MM.1S (cell line): ENCODE measurements at regions not wholly inside any gene's neighbourhood (a gene's known extent, or its start where the extent isn't known, plus 50 kb on each side); places are given as distances from the start of the nearest gene placed in this dataset.

ENCODE experiments used
- DNase-seq: peaks from one replicate; pipeline ENCODE4 v3.0.0-alpha.2; 2015
- H2AFZ ChIP-seq: fragments of 300-600 bp; sonication (generic); 2 replicates; pipeline ENCODE4 v1.6.0; 2016; ENCODE audit warnings: antibody characterized with exemption, low read length
- H3F3A ChIP-seq: fragments of 300-600 bp; sonication (generic); 2 replicates; pipeline ENCODE4 v1.6.1; 2016; ENCODE audit warnings: mild to moderate bottlenecking, antibody characterized with exemption, low read length, moderate library complexity, mixed read lengths; ENCODE audit not compliant: insufficient read depth
- H3K27ac ChIP-seq: fragments of 300-600 bp; sonication (generic); 2 replicates; pipeline ENCODE4 v1.5.1; 2016; ENCODE audit warnings: mild to moderate bottlenecking, low read length
- H3K27me3 ChIP-seq: fragments of 300-600 bp; sonication (generic); replicated peaks from 2 replicates; pipeline ENCODE4 v1.6.0; 2016; ENCODE audit warnings: low read length; ENCODE audit not compliant: insufficient read depth
- H3K36me3 ChIP-seq: fragments of 300-600 bp; sonication (generic); replicated peaks from 2 replicates; pipeline ENCODE4 v1.6.1; 2016; ENCODE audit warnings: mild to moderate bottlenecking, low read length, mixed read lengths; ENCODE audit not compliant: insufficient read depth
- H3K4me1 ChIP-seq: fragments of 300-600 bp; sonication (generic); 2 replicates; pipeline ENCODE4 v1.6.1; 2016; ENCODE audit warnings: low read length, mixed read lengths
- H3K4me2 ChIP-seq: fragments of 300-600 bp; sonication (generic); 2 replicates; pipeline ENCODE4 v1.6.0; 2016; ENCODE audit warnings: low read depth, low read length
- H3K4me3 ChIP-seq: fragments of 300-600 bp; sonication (generic); 2 replicates; pipeline ENCODE4 v1.5.1; 2016; ENCODE audit warnings: low read length, mixed read lengths
- H3K79me2 ChIP-seq: fragments of 300-600 bp; sonication (generic); 2 replicates; pipeline ENCODE4 v1.6.1; 2016; ENCODE audit warnings: mixed run types, low read length, mixed read lengths
- H3K9ac ChIP-seq: fragments of 300-600 bp; sonication (generic); 2 replicates; pipeline ENCODE4 v1.6.1; 2016; ENCODE audit warnings: low read length, mixed read lengths
- H3K9me2 ChIP-seq: fragments of 300-600 bp; sonication (generic); replicated peaks from 2 replicates; pipeline ENCODE4 v1.6.1; 2016; ENCODE audit warnings: mild to moderate bottlenecking, low read length, mixed read lengths; ENCODE audit not compliant: insufficient read depth
- H3K9me3 ChIP-seq: fragments of 300-600 bp; sonication (generic); replicated peaks from 2 replicates; pipeline ENCODE4 v1.6.1; 2016; ENCODE audit warnings: mild to moderate bottlenecking, low read length, mixed read lengths; ENCODE audit not compliant: insufficient read depth
- H4K20me1 ChIP-seq: fragments of 300-600 bp; sonication (generic); 2 replicates; pipeline ENCODE4 v1.6.1; 2016; ENCODE audit warnings: mild to moderate bottlenecking, low read length, moderate library complexity, mixed read lengths; ENCODE audit not compliant: insufficient read depth
- CTCF ChIP-seq: fragments of 300-600 bp; sonication (generic); IDR thresholded peaks from 2 replicates; pipeline ENCODE4 v1.5.1; 2016; ENCODE audit warnings: antibody characterized with exemption, low read length, mixed read lengths
- EZH2 ChIP-seq: fragments of 300-600 bp; sonication (generic); optimal IDR thresholded peaks from 2 replicates; pipeline ENCODE3; 2017; ENCODE audit warnings: low read depth, mild to moderate bottlenecking, antibody characterized with exemption, low read length, mixed read lengths
- EZH2phosphoT487 ChIP-seq: fragments of 300-600 bp; sonication (generic); IDR thresholded peaks from 2 replicates; pipeline ENCODE4 v1.6.1; 2018; ENCODE audit warnings: antibody characterized with exemption, low read length

- TF ChIP-seq CTCF (no peak), EZH2 (no peak), EZH2phosphoT487 (no peak)
- Histone ChIP-seq H3K4me3 (no peak overlapping the region), H3K36me3 (no peaks in the 10 kb centered on the region), H3K27me3 (no peaks in the 10 kb centered on the region), H4K20me1 (no peaks in the 10 kb centered on the region), H3K4me2 (no peak overlapping the region), H3K9ac (no peak overlapping the region), H3K4me1 (no peaks in the 10 kb centered on the region), H2AFZ (no peak overlapping the region), H3K79me2 (no peaks in the 10 kb centered on the region), H3K27ac (no peak overlapping the region), H3K9me2 (no peaks in the 10 kb centered on the region), H3F3A (no peaks in the 10 kb centered on the region), H3K9me3 (no peaks in the 10 kb centered on the region)
- no peak for DNase-seq
These were observed 91.3 kb downstream of the NKX6-1 start for GRCh38 chr4:84407554-84408407.

- no peak overlapping the region for H3K4me3 ChIP-seq
- H3K79me2 ChIP-seq: no peaks in the 10 kb centered on the region
- H3K9me2 ChIP-seq: no peaks in the 10 kb centered on the region
- no peaks in the 10 kb centered on the region for H3K9me3 ChIP-seq
- no peaks in the 10 kb centered on the region for H3K27me3 ChIP-seq
- no peaks in the 10 kb centered on the region for H3F3A ChIP-seq
- TF ChIP-seq EZH2: no peak
- TF ChIP-seq CTCF: no peak
- TF ChIP-seq EZH2phosphoT487: no peak
- H3K27ac ChIP-seq: no peak overlapping the region
- no peaks in the 10 kb centered on the region for H4K20me1 ChIP-seq
- H3K9ac ChIP-seq: no peak overlapping the region
- no peaks in the 10 kb centered on the region for H3K4me1 ChIP-seq
- no peak for DNase-seq
- H2AFZ ChIP-seq: no peak overlapping the region
- no peaks in the 10 kb centered on the region for H3K36me3 ChIP-seq
- no peak overlapping the region for H3K4me2 ChIP-seq
These were observed 95.4 kb downstream of the NKX6-1 start for GRCh38 chr4:84403656-84404055.

GRCh38 chr4:84401701-84402306, 97.3 kb downstream of the NKX6-1 start:
- Histone ChIP-seq H3F3A (no peaks in the 10 kb centered on the region), H3K4me3 (no peak overlapping the region), H3K27me3 (no peaks in the 10 kb centered on the region), H3K9me2 (no peaks in the 10 kb centered on the region), H4K20me1 (no peaks in the 10 kb centered on the region), H3K36me3 (no peaks in the 10 kb centered on the region), H2AFZ (no peak overlapping the region), H3K4me2 (no peak overlapping the region), H3K27ac (no peak overlapping the region), H3K79me2 (no peaks in the 10 kb centered on the region), H3K9me3 (no peaks in the 10 kb centered on the region), H3K4me1 (no peaks in the 10 kb centered on the region), H3K9ac (no peak overlapping the region)
- no peak for DNase-seq
- TF ChIP-seq CTCF (no peak), EZH2phosphoT487 (no peak), EZH2 (no peak)
